B cell (primary cell): ENCODE measurements at regions not wholly inside any gene's neighbourhood (a gene's known extent, or its start where the extent isn't known, plus 50 kb on each side); places are given as distances from the start of the nearest gene placed in this dataset.
"Not testable (repeated sequence)": the region's sequence is repeated elsewhere in the genome, so short reads cannot be mapped to it uniquely, and the experiment has no call there.

ENCODE experiments used
- CTCF ChIP-seq: fragments of 200-600 bp; IDR thresholded peaks from one replicate; pipeline ENCODE4 v1.8.0; 2022; ENCODE audit warnings: antibody characterized with exemption, mild to moderate bottlenecking
- EZH2 ChIP-seq: IDR thresholded peaks from 2 replicates; pipeline ENCODE4 v1.6.1; 2012; ENCODE audit warnings: borderline replicate concordance, low read depth, mild to moderate bottlenecking, moderate library complexity, low read length; ENCODE audit not compliant: insufficient read depth, poor library complexity, severe bottlenecking

DNA sequence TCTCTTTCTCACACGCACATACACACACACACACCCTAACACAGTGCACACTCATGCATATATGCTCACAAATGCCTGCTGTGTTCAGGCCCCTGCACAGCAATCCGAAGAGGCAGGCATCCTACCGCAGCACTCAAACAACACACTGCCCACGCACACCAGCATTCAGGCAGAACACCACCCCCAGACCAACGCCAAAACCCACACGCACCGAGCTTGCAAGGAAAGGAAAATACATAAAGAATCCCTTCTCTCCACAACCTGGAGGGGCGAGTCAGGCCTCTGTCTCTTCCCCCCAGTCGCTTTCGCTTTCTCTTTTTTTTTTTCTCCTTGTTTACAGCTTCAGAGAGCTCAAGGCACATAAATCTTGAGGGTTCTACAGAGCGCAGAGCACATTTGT lies 968.4 kb upstream of the DEFB115 start:
- TF ChIP-seq EZH2, CTCF: not testable (repeated sequence)
